Testis (tissue), 2 donors: ENCODE measurements at regions not wholly inside any gene's neighbourhood (a gene's known extent, or its start where the extent isn't known, plus 50 kb on each side); places are given as distances from the start of the nearest gene placed in this dataset.

ENCODE experiments used
- CTCF ChIP-seq, 3 experiments: fragments of 450-650 bp in 2 of 3; fragments of 200-600 bp in 1 of 3; sonication (generic) in 1 of 3; IDR thresholded peaks; one replicate each; pipeline ENCODE4 v1.5.1; 2016 to 2019; ENCODE audit warnings: antibody characterized with exemption in 3 of 3, mild to moderate bottlenecking in 2 of 3, moderate library complexity in 1 of 3
- POLR2A ChIP-seq: fragments of 450-650 bp; IDR thresholded peaks from one replicate; pipeline ENCODE4 v1.6.1; 2017; ENCODE audit warnings: antibody characterized with exemption, mild to moderate bottlenecking, moderate library complexity

GRCh38 chr10:9362721-9363120 is 1308.2 kb downstream of the GATA3 start:
- TF ChIP-seq POLR2A: no peak
- TF ChIP-seq CTCF (IDR thresholded peaks at IDR 0.05): no peak
